Body of pancreas (tissue), 4 donors: ENCODE measurements at regions not wholly inside any gene's neighbourhood (a gene's known extent, or its start where the extent isn't known, plus 50 kb on each side); places are given as distances from the start of the nearest gene placed in this dataset.

Experiments used
- CTCF ChIP-seq, 7 experiments: fragments of 450-650 bp in 4 of 7; fragments of 200-600 bp in 3 of 7; sonication (generic) in 3 of 7; IDR thresholded peaks; one replicate each; pipeline ENCODE4 v1.5.1; 2016 to 2019; ENCODE audit warnings: antibody characterized with exemption in 7 of 7
- POLR2A ChIP-seq, 3 donors: fragments of 450-650 bp; IDR thresholded peaks; one replicate each; pipeline ENCODE4 v1.6.1; 2016; ENCODE audit warnings: antibody characterized with exemption in 3 of 3, mild to moderate bottlenecking in 2 of 3

- TF ChIP-seq CTCF (IDR thresholded peaks at IDR 0.05): no peak
- no peak for TF ChIP-seq POLR2A (IDR thresholded peaks at IDR 0.05)
Measured at GRCh38 chr4:14524276-14524675, 478.0 kb upstream of the CPEB2 start.
